Caki2 (cell line): ENCODE measurements at regions not wholly inside any gene's neighbourhood (a gene's known extent, or its start where the extent isn't known, plus 50 kb on each side); places are given as distances from the start of the nearest gene placed in this dataset.
"Not testable (repeated sequence)": the region's sequence is repeated elsewhere in the genome, so short reads cannot be mapped to it uniquely, and the experiment has no call there.

ENCODE experiments used
- DNase-seq: peaks from one replicate; pipeline ENCODE4 v3.0.0-alpha.2; 2015; ENCODE audit warnings: low read depth
- in situ Hi-C: cut with HindIII; loops from 2 replicates; pipeline ENCODE4 v1.10.0; 2016; ENCODE audit warnings: low sequenced_read_pairs, low pct_unique_long_range_greater_than_20kb, mixed read lengths

DNA sequence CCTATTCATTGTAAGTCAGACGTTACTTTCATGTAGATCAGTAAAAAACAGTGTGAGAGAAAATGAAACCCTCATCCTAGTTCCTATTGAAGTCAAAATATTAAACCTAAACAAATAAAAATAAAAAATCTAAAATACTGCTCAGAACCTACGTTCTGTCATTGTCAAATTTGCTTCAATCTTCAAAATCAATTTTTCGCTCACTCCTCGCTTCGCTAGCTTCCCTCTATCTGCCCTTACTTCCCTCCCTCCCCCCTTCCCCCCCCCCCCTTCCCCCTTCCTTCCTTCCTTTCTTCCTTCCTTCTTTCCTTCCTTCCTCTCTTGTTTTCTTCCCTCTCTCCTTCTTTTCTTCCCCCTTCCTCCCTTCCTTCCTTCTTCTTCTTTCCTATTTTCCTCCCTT lies 310.9 kb upstream of the PDE3A start:
- no peak for DNase-seq
- in situ Hi-C loops, result no loop called here

- DNase-seq, result no peak
- in situ Hi-C loops, result no loop called here
These were observed 305.2 kb upstream of the PDE3A start for GRCh38 chr12:20063116-20063515.

DNA sequence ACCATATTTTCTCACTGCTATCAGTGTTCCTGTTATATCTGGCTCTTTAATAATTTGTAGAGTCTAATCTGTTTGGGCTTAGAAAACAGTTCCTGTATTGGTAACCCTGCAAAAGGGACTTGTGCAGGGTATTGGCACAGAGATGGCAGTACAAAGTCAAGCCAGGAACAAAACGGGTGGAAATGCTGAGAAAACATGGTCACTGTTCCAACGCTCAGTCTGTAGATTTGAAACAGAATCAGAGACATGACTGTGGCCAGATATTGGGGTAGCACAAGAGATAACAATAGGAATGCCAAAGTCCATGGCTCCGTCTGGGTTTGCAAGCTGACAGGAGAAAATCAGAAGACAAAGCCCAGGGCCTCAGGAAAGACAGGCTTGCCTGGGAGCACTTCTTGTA lies 290.7 kb upstream of the PDE3A start:
- in situ Hi-C loops, result no loop called here

DNA sequence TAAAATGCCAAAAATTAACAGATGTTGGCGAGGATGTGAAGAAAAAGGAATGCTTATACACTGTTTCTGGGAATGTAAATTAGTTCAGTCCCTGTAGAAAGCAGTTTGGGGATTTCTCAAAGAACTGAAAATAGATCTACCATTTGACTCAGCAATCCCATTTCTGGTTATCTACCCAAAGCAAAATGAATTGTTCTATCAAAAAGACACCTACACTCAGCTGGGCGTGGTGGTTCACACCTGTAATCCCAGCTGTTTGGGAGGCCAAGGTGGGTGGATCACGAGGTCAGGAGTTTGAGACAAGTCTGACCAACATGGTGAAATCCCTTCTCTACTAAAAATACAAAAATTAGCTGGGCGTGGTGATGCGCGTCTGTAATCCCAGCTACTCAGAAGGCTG lies 279.3 kb upstream of the PDE3A start:
- in situ Hi-C loops, result no loop called here
- DNase-seq, result no peak

More for the DNA sequence above, 290.7 kb upstream of the PDE3A start:
- DNase-seq, result no peak

DNA sequence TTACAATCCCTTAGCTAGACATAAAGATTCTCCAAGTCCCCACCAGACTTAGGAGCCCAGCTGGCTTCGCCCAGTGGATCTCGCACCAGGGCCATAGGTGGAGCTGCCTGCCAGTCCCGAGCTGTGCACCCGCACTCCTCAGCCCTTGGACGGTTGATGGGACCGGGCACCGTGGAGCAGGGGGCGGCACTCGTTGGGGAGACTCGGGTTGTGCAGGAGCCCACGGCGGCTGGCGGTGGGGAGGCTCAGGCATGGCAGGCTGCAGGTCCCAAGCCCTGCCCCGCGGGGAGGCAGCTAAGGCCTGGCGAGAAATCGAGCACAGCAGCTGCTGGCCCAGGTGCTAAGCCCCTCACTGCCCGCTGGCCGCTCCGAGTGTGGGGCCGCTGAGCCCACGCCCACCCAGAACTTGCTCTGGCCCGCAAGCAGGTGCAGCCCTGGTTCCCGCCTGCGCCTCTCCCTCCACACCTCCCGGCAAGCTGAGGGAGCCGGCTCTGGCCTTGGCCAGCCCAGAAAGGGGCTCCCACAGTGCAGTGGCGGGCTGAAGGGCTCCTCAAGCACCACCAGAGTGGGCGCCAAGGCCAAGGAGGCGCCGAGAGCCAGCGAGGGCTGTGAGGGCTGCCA lies 275.0 kb upstream of the PDE3A start:
- in situ Hi-C loops, DNase-seq: not testable (repeated sequence)

- in situ Hi-C loops, result no loop called here
- no peak for DNase-seq
These were observed 271.9 kb upstream of the PDE3A start for GRCh38 chr12:20096430-20096829.

DNA sequence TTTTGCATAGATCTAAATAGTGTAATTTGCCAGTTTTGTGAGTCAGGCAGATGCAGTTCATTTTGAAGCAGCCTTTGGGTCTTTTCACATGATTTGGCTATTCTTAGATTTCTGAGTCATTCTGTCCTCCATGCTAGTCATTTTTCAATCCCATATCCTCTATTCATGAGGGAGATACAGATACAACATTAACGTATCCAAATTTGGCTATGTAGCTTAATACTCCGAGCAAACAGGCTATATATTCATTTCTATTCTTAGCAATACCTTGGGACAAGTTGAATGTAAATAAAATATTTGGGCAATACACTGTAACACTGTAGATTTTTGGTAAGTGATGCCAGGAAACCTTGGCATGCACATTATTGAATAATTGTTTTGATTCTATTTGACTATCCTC lies 270.7 kb upstream of the PDE3A start:
- in situ Hi-C loops, result no loop called here
- DNase-seq, result no peak

DNA sequence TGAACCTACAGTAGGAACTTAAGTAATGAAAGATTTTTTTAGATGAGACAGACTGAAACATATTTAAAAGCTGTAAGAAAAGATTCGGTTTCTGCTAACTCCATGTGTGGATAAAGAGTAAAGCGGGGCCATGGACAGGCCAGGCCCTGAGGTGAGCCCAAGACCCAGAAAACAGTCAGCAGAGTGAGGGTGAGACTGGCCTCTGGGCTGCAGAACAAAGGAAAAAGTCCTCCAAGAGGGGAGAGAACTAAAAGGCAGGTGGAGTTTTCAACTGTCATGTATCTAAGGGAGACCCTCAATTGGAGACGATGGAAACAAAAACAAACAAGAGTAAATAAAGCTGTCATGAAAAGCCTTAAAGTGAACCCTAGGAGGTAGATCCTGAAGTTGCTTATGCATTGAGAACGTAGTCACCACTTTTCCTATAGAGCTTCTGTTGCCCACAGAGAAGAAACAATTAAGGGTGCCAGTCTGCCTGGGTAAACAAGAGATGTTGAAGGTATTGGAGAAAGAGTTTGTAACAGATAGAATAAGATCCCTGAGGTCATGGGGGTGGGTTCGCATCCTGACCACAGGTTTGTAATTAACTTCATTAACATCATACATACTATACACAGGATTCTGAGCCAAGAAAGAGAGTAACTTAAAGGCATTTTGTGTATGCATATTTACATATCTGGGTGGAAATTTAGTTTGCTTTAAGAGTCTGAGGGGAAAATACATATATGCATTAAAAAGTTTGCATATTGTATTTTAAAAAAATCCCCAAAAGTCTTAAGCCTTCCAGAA lies 268.7 kb upstream of the PDE3A start:
- DNase-seq, result no peak
- in situ Hi-C loops, result no loop called here

- in situ Hi-C loops, result no loop called here
- no peak for DNase-seq
These were observed 267.3 kb upstream of the PDE3A start for GRCh38 chr12:20101046-20101445.

DNA sequence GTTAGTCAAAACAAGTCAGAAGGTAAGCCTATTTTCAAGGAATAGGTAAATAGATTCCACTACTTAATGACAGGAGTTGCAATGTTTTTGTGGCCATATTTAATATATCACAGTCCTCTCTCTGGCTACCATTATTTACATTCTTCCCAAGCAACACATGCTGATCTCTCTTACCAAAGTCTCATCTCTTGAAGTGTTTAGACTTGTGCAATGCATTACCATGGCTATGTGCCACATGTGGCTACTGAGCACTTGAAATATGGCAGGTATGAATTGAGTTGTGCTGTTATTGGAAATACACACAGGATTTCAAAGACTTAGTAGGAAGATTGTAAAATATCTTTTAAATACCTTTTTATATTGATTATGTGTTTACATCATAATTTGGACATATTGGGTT lies 262.4 kb upstream of the PDE3A start:
- no peak for DNase-seq
- in situ Hi-C loops, result no loop called here

DNA sequence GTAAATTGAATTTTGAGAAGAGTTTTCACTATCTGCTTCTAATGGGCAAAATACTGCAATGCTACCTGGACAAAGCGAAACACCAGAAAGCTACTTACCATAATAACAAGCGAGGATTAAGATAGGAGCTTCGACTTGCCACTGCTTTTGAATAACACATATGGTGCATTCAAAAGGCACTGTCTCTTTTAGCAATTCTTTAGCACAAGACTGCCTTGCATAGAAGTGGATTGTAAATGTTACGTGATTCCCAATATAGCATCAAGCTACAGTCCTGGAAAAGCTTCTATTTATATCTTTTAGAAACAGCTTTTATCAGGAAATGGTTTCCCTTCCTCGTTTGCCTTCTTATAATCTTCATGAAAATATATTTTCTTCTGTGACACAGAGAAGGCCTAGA lies 258.7 kb upstream of the PDE3A start:
- in situ Hi-C loops, result no loop called here
- DNase-seq, result no peak

DNA sequence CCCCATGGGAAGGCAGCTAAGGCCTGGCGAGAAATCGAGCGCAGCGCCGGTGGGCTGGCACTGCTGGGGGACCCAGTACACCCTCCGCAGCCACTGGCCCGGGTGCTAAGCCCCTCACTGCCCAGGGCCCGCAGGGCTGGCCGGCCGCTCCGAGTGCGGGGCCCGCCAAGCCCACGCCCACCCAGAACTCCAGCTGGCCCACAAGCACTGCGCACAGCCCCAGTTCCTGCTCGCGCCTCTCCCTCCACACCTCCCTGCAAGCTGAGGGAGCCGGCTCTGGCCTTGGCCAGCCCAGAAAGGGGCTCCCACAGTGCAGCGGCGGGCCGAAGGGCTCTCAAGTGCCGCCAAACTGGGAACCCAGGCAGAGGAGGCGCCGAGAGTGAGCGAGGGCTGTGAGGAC lies 253.0 kb upstream of the PDE3A start:
- in situ Hi-C loops, DNase-seq: not testable (repeated sequence)

DNA sequence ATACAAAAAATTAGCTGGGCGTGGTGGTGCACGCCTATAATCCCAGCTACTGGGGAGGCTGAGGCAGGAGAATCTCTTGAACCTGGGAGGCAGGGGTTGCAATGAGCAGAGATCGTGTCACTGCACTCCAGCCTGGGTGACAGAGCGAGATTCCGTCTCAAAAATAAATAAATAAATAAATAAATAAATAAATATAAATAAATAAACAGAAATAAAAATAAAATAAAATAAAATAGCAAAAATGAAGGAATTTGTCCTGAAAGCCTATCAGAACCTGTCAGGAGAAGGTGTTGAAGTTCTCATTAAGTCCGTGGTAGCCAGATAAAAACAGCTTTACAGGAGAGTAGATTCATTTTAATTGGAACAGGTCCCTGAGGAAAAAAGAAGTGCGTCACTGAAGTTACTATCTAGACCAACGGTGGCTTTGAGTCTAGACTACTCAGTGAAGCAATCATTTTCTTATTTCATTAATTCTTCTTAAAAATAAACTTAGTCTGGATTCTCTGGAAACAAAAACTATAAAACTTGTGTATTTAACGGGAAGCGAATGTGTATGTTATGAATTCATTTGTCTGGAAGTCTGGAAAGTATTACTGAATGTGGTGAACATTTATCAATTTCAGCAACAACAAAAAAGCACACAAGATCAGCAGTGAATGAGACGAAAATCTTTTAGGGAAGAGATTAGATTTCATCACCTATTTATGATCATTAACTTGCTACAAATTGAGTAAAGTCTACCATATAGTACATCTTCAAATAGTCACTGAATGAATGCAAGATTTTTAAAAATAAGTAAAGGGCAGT lies 248.5 kb upstream of the PDE3A start:
- in situ Hi-C loops, result no loop called here
- DNase-seq, result no peak

- no peak for DNase-seq
These were observed 248.0 kb upstream of the PDE3A start for GRCh38 chr12:20120403-20120725.

GRCh38 chr12:20122274-20122673 lies 246.1 kb upstream of the PDE3A start:
- in situ Hi-C loops, result no loop called here
- DNase-seq, result no peak

More at GRCh38 chr12:20120403-20120725, 248.0 kb upstream of the PDE3A start:
- in situ Hi-C loops, result no loop called here

- no peak for DNase-seq
These were observed 244.9 kb upstream of the PDE3A start for GRCh38 chr12:20123465-20123864.

DNA sequence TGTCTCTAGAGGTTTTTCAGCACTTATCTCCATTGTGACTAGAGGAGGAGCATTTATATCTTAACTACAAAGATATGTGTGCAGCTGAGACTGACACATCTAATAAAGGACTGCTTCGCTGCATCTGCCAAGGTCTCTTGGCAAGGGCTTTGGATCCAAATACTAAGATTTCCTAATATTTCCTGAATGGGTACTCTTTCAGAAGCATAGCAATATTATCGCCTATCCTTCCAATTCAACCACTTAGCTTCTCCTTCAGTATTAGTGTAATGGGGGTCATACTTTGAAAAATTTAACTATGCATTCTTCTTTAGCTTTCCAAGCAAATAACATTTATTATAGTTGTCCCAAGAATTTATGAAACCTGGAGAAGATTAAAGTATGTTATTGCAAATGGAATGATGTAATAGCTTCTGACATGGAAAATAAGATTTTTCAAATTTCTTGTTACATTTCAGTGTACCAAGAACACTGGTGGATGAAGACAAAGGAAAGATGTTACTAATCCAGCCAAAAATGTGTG lies 243.0 kb upstream of the PDE3A start:
- no peak for DNase-seq
- in situ Hi-C loops, result no loop called here

More at GRCh38 chr12:20123465-20123864, 244.9 kb upstream of the PDE3A start:
- in situ Hi-C loops, result no loop called here

DNA sequence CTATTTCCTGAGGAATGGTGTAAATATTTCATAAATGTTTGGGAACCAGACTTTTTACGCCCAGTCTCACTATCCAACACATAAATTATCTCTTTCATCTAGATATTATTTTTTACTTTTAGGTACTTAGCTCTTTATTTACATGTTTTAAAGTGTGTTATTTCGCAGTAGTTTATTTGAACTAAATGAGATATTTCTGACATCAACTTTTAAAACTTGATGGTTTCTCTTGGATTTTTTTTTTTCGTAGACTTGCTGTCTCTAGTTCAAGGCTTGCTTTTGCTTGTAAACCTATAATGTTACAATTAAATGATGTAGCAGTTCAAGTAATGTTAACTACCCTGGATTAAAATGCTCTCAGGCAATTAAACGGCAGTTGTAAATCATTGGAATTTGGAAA lies 241.7 kb upstream of the PDE3A start:
- no peak for DNase-seq
- in situ Hi-C loops, result no loop called here

GRCh38 chr12:20127413-20127812 lies 240.9 kb upstream of the PDE3A start:
- no peak for DNase-seq
- in situ Hi-C loops, result no loop called here
